ENCODE measurements at regions not wholly inside any gene's neighbourhood (a gene's known extent, or its start where the extent isn't known, plus 50 kb on each side); places are given as distances from the start of the nearest gene placed in this dataset.

DNA sequence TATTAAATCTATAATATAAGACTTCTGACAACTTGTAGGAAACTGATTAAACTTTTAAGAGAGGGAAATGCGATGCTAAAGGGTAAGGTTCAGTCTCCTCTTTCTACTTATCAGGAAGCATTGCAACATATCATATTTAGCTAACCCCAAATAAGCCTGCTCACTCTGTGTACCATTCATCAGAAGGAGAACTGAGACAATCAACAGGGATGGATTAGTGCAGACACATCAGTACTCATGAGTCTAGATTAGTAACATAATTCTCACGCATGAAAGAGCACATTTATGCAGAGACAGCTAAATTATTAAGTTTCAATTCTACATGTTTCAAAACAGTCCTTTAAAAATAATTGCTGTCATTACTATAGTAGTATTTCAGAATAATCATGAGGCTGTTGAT, 354.2 kb upstream of the ZWINT start:
- no peak for DNase-seq

DNA sequence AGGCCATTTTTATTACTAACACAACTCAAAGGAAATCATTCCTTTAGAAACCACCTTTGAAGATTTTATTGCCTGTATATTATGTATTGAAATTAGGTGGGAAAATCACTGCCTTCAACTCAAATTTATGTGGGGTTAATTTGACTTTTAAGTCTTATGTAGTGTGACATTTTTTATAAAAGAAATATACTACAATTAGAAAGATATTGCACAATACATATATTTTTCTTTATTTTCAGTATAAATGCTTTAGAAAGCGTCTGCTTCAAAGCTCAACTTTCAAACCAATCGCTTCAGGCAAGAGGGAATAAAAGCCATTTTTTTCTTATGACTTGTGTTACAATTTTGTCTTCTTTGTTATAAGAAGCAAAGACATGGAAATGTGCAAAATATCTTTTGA, 337.4 kb upstream of the ZWINT start:
- DNase-seq = no peak

DNA sequence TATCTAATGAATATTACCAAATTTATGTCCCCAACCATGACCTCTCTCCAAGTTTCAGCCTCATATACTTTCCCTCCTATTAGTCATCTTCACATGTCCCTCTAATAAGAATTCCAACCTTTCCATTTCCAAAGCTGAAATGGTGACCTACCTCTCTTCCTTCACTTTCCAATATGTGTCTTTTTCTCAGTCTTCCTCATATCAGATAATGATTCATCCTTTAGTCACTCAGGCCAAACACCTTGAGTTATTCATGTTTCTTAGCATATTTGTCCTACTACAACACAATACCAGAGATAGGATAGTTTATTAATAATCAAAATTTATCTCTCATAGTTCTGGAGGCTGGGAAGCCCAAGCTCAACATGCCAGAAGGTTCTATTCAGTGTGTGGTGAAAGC, 318.5 kb upstream of the ZWINT start:
- DNase-seq = no peak

DNA sequence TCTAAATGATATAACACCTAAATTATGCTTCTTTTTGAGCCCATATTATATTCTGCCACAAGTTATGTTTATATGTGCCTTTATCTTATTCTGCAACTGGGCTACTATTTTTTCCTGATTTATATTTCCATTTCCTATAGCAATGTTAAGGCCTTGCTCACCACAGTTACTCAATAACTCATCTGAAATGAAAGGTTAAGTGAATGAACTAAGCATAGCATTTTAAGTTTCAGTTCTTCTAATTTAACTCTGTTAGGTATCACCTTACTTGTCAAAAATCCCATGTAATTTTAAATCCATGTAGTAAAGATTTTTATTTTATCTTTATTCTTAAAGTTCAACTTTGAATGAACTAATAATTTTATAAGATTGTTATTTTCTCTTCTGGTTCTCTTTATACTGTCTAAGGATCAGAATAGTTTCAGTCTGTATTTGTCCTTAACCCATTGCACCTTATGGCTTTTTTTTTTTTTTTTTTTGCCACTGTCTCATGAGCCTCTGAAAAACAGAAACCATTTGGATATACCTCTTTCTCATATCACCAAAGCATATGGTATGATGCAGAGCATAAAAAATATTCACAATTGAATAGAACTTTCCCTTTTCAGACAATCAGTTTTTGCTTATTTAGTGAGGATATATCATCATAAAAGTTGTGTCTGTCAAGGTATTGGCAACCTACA, 301.8 kb upstream of the ZWINT start:
- no peak for DNase-seq

DNA sequence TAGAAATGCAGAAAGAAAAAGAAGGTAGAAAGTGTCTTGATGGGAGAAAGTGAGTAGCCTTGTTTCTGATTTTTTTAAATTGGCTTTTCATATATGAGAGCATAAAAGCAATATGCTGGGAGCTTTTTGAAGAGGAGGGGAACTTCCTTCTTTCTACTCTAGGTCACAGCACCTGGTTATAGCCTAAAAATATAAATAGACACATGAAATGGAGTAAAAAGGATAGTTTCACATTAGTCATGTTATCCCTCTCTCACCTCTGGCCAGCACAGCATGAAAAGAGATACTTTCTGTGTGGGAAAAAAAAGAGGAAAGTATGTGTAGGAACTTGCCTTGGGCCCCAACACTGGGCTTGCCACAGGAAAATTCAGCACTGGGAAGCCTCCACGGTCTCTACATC, 292.2 kb upstream of the ZWINT start:
- DNase-seq = no peak

DNA sequence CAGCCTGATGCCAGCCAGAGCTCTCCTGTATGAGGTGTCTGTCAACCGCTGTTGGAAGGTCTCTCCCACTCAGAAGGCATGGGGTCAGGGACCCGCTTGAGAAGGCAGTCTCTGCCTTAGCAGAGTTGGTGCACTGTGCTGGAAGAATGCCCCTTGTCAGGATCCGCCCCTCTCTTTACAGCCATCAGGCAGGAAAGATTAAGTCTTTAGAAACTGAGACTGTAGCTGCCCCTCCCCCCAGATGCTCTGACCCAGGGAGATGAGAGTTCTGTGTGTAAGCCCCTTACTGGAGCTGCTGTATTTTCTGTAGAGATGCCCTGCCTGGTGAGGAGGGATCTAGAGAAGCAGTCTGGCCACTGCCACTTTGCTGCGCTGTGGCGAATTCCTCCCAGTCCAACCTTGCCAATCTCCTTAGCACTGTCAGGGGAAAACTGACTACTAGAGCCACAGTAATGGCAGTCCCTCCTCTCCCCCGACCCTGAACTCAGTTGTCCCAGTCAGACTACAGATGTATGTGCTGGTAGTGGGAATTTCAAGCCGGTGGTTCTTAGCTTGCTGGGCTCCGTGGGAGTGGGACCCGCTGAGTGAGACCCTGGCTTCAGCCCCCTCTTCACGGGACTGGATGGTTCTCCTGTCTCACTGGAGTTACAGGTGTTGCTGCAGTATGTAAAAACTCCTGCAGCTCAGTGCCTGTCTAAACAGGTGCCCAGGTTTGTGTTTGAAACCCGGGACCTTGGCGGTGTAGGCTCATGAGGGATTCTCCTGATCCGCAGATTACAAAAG, 285.5 kb upstream of the ZWINT start:
- DNase-seq = no peak

DNA sequence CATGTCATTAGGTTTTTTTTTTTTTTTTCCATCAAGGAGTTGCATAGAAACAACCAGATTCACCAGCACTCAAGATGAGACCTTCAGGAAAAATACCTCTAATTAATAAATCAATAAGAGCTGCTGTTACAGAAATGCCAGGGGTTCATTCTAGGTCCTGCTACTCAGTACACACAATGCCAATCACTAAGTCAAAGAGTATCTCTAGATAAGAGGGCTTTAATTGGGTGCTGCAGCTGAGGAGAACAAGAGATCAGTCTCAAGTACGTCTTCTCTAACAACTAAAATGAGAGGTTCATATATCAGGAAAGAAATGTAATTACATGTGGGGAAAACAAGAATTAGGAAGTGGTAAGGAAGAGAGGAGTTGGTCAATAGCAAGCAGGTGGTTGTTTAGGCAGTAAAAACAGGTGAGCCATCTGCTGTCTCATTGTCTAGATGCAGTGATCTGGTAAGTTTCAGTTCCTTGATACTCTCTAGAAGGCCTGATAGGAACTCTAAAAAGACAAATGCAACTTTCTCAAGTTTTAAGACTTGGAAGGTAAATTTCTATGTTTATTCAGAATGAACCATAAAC, 272.9 kb upstream of the ZWINT start:
- no peak for DNase-seq

DNA sequence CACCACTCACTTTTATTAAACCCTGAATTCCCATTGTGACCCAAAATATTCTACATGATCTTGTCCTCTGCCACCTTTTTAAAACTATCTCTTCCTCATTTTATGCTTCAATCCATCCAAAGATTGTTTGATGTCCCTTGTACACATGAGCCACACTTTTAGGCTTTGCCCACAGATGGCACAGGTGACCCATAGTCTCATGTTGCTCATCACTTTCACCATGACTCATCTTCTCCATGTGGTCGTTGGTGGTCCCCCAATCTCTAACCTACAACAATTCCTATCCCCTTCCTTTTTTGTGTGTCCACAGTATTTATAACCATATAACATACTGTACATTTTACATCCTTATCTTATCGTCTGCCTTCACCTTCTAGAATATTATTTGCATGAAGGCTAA, 271.5 kb upstream of the ZWINT start:
- DNase-seq = no peak

DNA sequence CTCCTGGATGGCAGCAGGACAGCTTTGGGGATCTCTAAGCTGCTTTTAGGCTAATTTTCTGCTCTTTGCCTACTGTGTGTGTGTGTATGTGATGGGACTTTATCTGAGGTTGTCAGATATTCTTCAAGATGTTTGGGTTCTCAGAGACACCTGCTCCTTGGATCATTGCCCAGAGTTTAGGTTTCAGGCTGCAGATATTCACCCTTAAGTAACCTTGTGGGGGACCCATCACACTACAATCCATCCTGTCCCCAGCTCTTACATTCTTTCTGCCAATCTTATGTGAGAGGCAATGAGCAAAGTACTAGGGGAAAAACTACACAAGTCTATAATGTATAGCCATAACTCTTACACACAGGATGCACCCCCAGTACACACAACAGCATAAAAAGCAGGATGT, 263.0 kb upstream of the ZWINT start:
- no peak for DNase-seq

DNA sequence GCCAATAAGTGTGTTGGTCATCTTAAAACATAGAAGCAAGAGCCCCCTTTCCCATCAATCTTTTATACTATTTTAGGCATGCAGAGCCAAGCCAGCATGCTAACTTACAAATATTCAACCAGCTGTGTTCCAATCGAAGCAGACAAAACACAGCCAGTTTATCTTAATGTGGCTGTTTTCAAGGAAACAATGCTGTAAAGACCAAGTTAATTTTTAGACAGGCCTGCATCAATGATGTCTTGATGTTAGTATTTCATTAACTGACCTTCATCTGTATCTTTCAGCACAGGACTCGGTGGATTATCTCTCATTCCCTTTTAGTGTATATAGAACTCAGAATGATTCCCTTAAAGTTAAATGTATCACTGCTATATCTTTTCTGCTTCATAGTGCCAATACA, 262.0 kb upstream of the ZWINT start:
- no peak for DNase-seq

DNA sequence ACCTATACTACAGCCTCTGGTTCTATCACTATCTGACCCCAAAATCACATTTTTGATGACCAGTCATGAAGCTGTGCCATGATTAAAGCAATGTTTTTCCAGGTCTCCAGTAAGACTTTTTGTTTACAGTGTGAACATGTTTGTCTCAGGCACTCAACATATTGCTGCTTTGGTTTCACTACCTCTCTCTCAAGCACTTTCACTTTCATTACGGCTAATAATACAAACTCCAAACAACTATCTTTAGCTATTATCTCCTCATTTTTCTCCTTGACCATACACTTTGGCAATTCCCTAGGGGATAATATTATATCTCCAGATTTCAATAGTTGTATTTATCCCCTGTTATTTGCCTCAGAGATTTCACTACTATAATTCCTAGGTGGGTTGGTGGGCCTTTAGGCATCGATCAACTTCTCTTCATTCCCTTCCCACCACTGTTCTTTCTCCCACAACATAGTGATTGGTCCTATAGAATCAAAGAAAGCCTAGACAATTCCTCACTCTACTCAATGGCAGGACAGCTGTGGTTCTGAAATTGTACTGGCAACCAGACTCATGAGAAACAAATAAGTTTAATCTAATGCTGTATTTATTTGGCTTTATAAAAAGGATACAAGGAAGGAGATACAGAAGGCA, 261.4 kb upstream of the ZWINT start:
- DNase-seq = no peak

DNA sequence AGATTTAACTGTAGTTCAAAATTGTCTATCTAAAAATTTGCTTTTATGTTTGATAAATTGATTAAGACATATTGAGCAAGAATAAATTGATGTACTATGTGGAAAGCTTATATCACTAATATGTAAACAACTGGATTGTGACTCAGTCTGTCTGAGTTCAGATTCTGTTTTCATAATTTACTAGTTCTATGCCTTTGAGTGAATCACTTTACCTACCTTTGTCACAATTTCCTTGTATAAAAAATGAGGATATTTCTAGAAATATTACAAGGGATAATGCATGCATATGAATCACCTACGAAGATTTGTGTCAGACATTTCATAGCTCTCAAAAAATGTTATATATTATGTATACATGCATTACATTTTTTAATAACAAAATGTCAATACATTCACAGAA, 245.1 kb upstream of the ZWINT start:
- no peak for DNase-seq

DNA sequence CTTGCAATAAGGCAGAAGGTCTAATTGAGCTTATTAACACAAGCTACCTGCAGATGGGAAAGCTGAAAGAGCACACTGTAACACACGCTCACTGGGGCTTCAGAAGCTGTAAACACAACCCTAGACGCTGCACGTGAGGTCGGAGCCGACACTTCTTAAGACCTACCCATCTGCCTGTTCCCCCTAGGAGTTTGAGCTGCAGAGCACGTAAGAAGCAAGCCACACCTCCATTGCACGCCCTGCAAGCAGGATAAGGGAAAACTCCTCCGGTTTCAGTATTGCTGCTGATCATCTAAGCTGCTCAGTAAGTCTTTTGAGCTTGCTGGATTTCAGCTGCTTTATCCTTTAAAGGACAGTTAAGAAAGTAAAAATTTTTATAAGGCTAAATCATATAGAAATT, 244.0 kb upstream of the ZWINT start:
- DNase-seq = no peak

DNA sequence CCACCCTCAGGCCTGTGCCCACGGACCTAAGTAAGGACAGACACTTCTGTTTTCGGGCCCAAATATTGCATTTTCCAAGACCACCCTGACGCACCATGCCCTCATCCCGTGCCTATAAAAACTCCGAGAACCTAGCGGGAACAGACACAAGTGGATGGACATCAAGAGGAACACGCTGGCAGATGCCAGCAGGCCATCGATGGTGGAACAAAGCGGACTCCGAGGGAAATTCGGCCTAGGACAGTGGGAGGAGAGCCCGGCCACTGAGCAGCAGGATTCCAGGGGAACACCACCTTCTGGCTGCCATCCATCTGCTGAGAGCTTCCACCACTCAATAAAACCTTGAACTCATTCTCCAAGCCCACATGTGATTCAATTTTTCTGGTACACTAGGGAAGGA, 243.6 kb upstream of the ZWINT start:
- no peak for DNase-seq

DNA sequence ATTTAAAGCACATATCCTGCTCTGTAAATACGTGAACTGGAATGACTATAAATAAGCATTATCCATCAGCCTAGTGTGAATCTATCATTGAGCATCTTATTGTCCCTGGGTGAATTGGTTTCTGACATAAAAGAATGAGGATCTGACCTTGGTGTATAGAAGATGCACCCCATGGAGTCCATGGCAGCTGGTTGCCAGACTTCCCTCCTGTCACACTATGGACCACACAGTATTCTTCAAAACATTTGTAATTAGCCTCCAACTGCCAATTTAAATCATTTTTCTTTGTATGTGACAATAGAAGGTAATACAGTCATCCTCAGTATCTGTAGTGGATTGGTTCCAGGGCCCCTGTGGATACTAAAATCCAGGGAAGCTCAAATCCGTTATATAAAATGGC, 238.1 kb upstream of the ZWINT start:
- DNase-seq = no peak

DNA sequence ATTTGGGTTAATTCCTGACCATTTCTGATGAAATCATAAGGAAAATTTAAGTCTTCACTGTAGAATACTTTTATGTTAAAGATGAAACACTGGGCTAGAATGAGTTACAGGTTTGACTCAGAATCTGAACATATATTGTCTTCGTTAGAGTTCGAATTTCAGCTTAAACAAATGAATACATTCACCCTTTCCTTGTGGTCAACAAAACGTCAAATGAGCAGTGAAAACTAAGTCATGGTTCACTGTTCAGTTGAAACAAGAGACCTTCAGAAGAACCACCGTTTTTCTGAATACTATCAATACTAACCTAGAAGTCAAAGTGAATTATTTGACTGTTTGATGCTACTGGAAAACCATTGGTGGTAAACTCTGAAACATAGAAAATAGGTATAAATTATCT, 235.2 kb upstream of the ZWINT start:
- DNase-seq = no peak

DNA sequence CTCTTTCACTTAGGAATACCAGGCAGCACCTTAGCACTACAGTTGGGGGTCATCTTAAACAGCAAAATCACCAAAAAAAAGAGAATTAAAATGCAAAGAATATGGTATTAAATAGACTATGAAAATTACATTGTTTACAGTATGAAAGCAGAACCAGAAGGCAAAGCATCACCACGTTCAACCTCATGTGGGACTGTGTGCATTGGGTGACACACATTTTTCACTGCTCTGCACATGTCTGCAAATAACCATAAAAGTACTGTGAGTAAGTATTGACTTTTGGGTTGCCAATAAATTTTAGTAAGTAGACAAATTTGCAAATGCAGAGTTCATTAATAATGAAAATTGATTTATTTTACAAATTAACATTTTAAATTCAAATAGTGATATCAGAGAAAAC, 232.1 kb upstream of the ZWINT start:
- DNase-seq = no peak

DNA sequence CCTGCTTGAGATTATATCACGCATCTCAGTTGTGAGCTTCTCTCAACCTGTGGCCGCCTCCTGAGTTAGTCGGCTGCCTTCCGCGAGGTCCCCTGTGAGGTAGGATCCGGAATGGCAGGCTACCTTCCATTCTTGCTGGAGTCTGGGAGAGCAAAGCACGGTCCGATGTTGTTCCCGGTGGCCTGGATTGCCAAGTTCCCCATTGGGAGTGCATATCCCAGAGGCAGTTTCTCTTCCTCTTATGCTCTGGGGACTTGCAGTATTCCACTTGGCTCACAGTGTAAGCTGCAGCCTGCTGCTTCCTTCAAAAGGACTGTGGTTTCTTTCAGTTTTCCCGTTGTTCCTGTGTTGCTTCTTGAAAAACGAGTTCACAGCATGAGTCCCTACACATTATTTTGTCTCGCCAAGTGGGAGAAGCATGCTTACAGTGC, 225.4 kb upstream of the ZWINT start:
- no peak for DNase-seq

DNA sequence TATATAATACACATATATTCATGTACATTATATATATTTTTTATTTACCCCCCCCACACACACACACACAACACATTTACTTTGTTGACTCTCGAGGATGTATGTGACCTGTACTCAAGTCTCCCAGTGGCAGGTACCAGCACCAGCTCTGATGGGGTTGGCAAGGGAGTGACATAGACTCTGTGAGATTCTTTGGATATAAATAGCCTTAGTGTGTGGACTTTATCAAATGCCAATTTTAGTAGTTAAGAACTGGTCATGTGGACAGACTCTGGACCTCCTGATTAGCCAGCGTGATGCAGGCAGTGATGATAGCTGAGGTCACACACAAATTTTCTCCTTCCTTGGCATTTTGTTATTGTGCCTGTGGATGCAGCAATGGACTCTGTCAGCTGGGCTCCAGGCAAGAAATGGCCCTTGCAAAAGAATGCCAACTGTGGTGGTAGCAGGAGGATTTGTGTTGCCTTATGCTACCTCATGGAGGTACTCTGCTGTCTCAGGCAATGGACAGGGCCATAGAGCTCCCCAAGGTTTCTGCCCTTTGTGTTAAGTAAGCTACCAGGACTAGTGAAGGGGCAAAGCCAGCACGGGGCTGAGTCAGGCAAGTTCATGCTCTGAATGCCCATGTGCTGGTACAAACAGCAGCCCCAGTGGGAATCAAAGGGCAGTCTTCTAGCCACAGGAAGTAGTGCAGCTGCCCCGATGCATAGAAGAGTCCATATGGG, 224.6 kb upstream of the ZWINT start:
- no peak for DNase-seq

DNA sequence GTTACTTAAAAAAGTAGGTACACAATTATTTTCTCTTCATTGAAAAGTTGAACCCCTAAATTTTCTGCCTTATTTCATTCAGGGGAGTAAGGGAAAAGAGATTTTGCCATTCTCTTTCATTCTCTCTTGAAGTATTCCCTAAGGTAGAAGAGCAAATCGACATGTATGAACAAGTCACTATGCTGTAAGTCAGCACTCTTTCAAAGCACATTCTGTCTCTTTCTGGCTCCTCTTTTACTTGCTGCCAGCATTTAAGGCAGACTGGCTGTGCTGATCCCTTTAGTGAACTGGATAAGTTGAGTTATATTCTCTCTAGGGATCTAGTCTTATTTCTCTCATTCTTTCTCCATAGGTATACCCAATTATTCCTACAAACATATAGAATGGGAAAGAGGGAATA, 222.3 kb upstream of the ZWINT start:
- no peak for DNase-seq

DNA sequence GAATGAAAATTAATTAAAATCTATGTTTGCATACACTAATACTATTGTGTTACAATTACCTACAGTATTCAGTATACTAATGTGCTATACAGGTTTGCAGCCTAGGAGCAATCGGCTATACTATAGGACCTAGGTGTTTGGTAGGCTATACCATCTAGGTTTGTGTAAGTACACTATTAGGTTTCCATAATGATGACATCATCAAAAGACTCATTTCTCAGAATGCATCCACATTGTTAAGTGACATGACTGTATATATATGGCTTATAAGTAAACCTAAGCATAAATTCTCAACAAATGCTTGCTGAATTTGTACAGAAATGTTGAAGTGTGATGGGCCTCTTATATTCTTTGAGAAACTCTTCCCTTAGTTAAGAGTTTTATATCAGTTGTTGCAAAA, 206.5 kb upstream of the ZWINT start:
- no peak for DNase-seq

DNA sequence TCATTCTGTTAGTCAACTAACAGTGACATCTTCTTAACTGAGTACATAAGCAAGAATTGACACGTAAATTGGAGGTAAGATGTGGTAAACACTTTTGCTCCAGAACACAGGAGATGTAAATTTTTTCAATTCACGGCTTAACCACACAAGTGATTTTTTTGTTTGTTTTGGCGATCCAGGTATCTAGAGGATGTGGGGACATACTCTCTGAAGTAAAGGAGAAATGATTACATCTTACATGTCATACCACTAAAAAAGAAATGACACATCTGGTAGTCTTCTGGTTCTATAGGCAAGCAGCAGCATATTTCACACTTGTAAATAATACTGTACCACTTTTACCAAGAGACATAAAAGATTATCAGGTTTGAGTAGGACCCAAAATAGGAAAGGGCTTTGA, 200.3 kb upstream of the ZWINT start:
- no peak for DNase-seq

DNA sequence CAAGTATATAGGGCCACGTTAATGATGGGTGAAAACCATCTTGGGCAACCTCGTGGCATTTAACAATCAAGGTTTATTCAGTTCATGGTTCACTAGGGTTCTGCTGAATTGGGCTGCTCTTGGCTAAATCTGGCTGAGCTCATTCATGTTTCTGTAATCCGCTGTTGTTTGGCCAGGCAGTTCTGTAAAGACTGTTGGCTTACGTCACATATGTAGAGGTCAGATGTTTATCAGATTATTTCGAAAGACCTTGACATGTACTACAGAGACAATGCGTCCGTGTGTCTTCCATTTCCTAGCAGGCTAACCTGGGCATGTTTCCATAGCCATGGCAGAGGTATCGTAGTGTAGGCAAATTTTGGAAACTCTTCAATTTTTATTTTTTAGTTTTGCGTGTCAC, 190.0 kb upstream of the ZWINT start:
- DNase-seq = no peak

All from hematopoietic multipotent progenitor cell treated with erythropoietin and hydrocortisone succinate and interleukin-3 and kit ligand, for 8 days (in vitro differentiated cells).